HG02623 (cell line): ENCODE measurements at regions not wholly inside any gene's neighbourhood (a gene's known extent, or its start where the extent isn't known, plus 50 kb on each side); places are given as distances from the start of the nearest gene placed in this dataset.
"Not testable (repeated sequence)": the region's sequence is repeated elsewhere in the genome, so short reads cannot be mapped to it uniquely, and the experiment has no call there.

Source experiments
- ATAC-seq: cut with Tn5 transposase; IDR thresholded peaks from one replicate; pipeline ENCODE4 v1.9.1; 2021; ENCODE audit warnings: moderate library complexity; ENCODE audit not compliant: unreplicated experiment

- no peak for ATAC-seq
Measured at GRCh38 chr7:82501346-82501745, 57.8 kb upstream of the CACNA2D1 start.

GRCh38 chr7:82499546-82499945 lies 56.0 kb upstream of the CACNA2D1 start:
- ATAC-seq, result not testable (repeated sequence)

GRCh38 chr7:82494420-82494819 lies 50.8 kb upstream of the CACNA2D1 start:
- ATAC-seq, result no peak
